ENCODE measurements at regions not wholly inside any gene's neighbourhood (a gene's known extent, or its start where the extent isn't known, plus 50 kb on each side); places are given as distances from the start of the nearest gene placed in this dataset.

GRCh38 chr15:93649691-93650235 is 560.8 kb upstream of the RGMA start:
- TF ChIP-seq POLR2A (IDR thresholded peaks at IDR 0.05), result no peak
- no peak for TF ChIP-seq CTCF (IDR thresholded peaks at IDR 0.05)
